ENCODE measurements at regions not wholly inside any gene's neighbourhood (a gene's known extent, or its start where the extent isn't known, plus 50 kb on each side); places are given as distances from the start of the nearest gene placed in this dataset.

GRCh38 chr2:139585101-139585500 lies 804.9 kb upstream of the NXPH2 start:
- in situ Hi-C loops (cut with MboI) (no loop called here), intact Hi-C loops (cut with micrococcal nuclease) (no loop called here)
- H3K4me1 ChIP-seq (replicated peaks in 1 of 2; ENCODE audit: control insufficient read depth in 2 of 2, insufficient read depth in 2 of 2, low read length in 2 of 2), result no peaks in the 10 kb centered on the region
- POLR2A ChIA-PET, result no interaction called here
- H3K79me2 ChIP-seq (ENCODE audit: control insufficient read depth, insufficient read depth, low read length), result no peaks in the 10 kb centered on the region
- DNase-seq (ENCODE audit: extremely low read depth in 1 of 4, low spot score in 3 of 4), result no peak
- FAIRE-seq, result no peak
- H3K36me3 ChIP-seq (ENCODE audit: control insufficient read depth, insufficient read depth, low read length), result no peaks in the 10 kb centered on the region
- WGBS (ENCODE audit: insufficient coverage, low coverage, missing lambda C conversion rate), result 0% methylated on average over 1 of the region's 1 CpG
- H3K9ac ChIP-seq (ENCODE audit: insufficient read depth in 1 of 2, low read depth in 2 of 2, low read length in 2 of 2), result no peak overlapping the region
- no peak overlapping the region for H3K27ac ChIP-seq (ENCODE audit: extremely low read depth, low read depth, low read length)
- no peaks in the 10 kb centered on the region for H3K9me3 ChIP-seq (replicated peaks; ENCODE audit: control insufficient read depth, insufficient read depth, low read depth, low read length)
- BruUV-seq (replicated peaks), result no TSS peak
- H3K4me3 ChIP-seq, result no peak overlapping the region
- no peak overlapping the region for H2AFZ ChIP-seq (ENCODE audit: low read depth, low read length)
- H3K4me2 ChIP-seq (ENCODE audit: insufficient read depth, low read length), result no peak overlapping the region
- H3K27me3 ChIP-seq (ENCODE audit: control insufficient read depth in 2 of 2, insufficient read depth in 2 of 2, low read length in 2 of 2), result no peaks in the 10 kb centered on the region
- no peaks in the 10 kb centered on the region for H3K9me1 ChIP-seq (ENCODE audit: control insufficient read depth, insufficient read depth, low read length)
- ATAC-seq, result no peak
- no peaks in the 10 kb centered on the region for H4K20me1 ChIP-seq (replicated peaks; ENCODE audit: control insufficient read depth, insufficient read depth, low read length)
- CTCF ChIA-PET (ENCODE audit: low intra/inter-chr PET ratio), result no interaction called here
- TF ChIP-seq ZNF75A (CRISPR knock-in tag; IDR thresholded peaks at IDR 0.05) (no peak), ELF4 (CRISPR knock-in tag; IDR thresholded peaks at IDR 0.05) (no peak), ARID1B (IDR thresholded peaks at IDR 0.05) (no peak), NCOA4 (IDR thresholded peaks at IDR 0.05; ENCODE audit: partially characterized antibody) (no peak), ZNF124 (CRISPR knock-in tag; IDR thresholded peaks at IDR 0.05) (no peak), BRCA1 (IDR thresholded peaks at IDR 0.05) (no peak), BRCA1 (CRISPR knock-in tag; IDR thresholded peaks at IDR 0.05) (no peak), PPARD (CRISPR knock-in tag; IDR thresholded peaks at IDR 0.05) (no peak), TSC22D4 (tag; IDR thresholded peaks at IDR 0.05) (no peak), ARID3B (CRISPR knock-in tag; IDR thresholded peaks at IDR 0.05; ENCODE audit: borderline replicate concordance) (no peak), SP2 (IDR thresholded peaks at IDR 0.05; ENCODE audit: extremely low read depth, low read depth, low read length, poor library complexity, severe bottlenecking) (no peak), PURB (CRISPR knock-in tag; IDR thresholded peaks at IDR 0.05; ENCODE audit: low read depth) (no peak), HMGXB4 (CRISPR knock-in tag; IDR thresholded peaks at IDR 0.05) (no peak), HNRNPUL1 (IDR thresholded peaks at IDR 0.05; ENCODE audit: low read length) (no peak), ZNF12 (CRISPR knock-in tag; IDR thresholded peaks at IDR 0.05) (no peak), TARDBP (IDR thresholded peaks at IDR 0.05) (no peak), ZNF146 (CRISPR knock-in tag; IDR thresholded peaks at IDR 0.05; ENCODE audit: unreplicated experiment) (no peak)
- TF ChIP-seq, protein P1, sequence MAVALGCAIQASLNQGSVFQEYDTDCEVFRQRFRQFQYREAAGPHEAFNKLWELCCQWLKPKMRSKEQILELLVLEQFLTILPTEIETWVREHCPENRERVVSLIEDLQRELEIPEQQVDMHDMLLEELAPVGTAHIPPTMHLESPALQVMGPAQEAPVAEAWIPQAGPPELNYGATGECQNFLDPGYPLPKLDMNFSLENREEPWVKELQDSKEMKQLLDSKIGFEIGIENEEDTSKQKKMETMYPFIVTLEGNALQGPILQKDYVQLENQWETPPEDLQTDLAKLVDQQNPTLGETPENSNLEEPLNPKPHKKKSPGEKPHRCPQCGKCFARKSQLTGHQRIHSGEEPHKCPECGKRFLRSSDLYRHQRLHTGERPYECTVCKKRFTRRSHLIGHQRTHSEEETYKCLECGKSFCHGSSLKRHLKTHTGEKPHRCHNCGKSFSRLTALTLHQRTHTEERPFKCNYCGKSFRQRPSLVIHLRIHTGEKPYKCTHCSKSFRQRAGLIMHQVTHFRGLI (CRISPR knock-in tag; IDR thresholded peaks at IDR 0.05), result no peak
- TF ChIP-seq, protein P2, sequence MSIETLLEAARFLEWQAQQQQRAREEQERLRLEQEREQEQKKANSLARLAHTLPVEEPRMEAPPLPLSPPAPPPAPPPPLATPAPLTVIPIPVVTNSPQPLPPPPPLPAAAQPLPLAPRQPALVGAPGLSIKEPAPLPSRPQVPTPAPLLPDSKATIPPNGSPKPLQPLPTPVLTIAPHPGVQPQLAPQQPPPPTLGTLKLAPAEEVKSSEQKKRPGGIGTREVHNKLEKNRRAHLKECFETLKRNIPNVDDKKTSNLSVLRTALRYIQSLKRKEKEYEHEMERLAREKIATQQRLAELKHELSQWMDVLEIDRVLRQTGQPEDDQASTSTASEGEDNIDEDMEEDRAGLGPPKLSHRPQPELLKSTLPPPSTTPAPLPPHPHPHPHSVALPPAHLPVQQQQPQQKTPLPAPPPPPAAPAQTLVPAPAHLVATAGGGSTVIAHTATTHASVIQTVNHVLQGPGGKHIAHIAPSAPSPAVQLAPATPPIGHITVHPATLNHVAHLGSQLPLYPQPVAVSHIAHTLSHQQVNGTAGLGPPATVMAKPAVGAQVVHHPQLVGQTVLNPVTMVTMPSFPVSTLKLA (conservative IDR thresholded peaks at IDR 0.05), result no peak
